HepG2 (cell line): ENCODE measurements at regions not wholly inside any gene's neighbourhood (a gene's known extent, or its start where the extent isn't known, plus 50 kb on each side); places are given as distances from the start of the nearest gene placed in this dataset.

ENCODE experiments used
- ATAC-seq: fragments of 200-7000 bp; cut with Tn5 transposase; 3 replicates; pipeline ENCODE4 v1.9.1; 2020; ENCODE audit warnings: mild to moderate bottlenecking, moderate library complexity
- BruUV-seq: library from RNA; stranded (reverse); fragments of 400-500 nt; replicated peaks from 2 replicates; lab custom pipeline; 2021; lab: Mats Ljungman, UMichigan
- CTCF ChIA-PET: fragments of 300-600 bp; formaldehyde crosslinking; extraction: SDS; loops from one replicate; lab custom pipeline; 2021; ENCODE audit warnings: low total read pairs, inconsistent platforms, low intra/inter-chr PET ratio; lab: Yijun Ruan, JAX
- POLR2A ChIA-PET: fragments of 350-600 bp; sonication (Branson Sonifier 250); formaldehyde crosslinking; loops from one replicate; lab custom pipeline; 2020; ENCODE audit warnings: antibody characterized with exemption, inconsistent platforms; lab: Yijun Ruan, JAX
- DNase-seq: peaks from one replicate; pipeline ENCODE4 v3.0.0-alpha.2; 2015; ENCODE audit warnings: low spot score
- FAIRE-seq: peaks from 3 replicates; lab custom pipeline; 2011; peaks lifted over from hg19 to GRCh38; lab: Jason Lieb, UNC
- H2AFZ ChIP-seq: one replicate; pipeline ENCODE4 v1.6.1; 2011; ENCODE audit warnings: low read length, inconsistent platforms
- H3K27ac ChIP-seq: fragments of 300-600 bp; 3 replicates; pipeline ENCODE4 v1.8.0; 2011; ENCODE audit warnings: mixed run types, mild to moderate bottlenecking, mixed read lengths, low read length, inconsistent platforms; ENCODE audit not compliant: insufficient read depth; ENCODE audit errors: extremely low read length
- H3K27me3 ChIP-seq, 2 experiments: fragments of 200-600 bp in 1 of 2; 2 replicates in 1 of 2; 3 replicates in 1 of 2; pipeline versions ENCODE4 v1.6.0 to v1.8.0; 2011; ENCODE audit warnings: low read length in 2 of 2, mild to moderate bottlenecking in 2 of 2, moderate library complexity in 2 of 2, inconsistent platforms in 1 of 2; ENCODE audit not compliant: insufficient read depth in 2 of 2, control insufficient read depth in 1 of 2
- H3K36me3 ChIP-seq, 2 experiments: fragments of 200-600 bp in 1 of 2; replicated peaks in 1 of 2; 2 replicates in 1 of 2; 3 replicates in 1 of 2; pipeline versions ENCODE4 v1.5.1 to v1.8.0; 2011; ENCODE audit warnings: low read length in 2 of 2, inconsistent platforms in 1 of 2; ENCODE audit not compliant: insufficient read depth in 2 of 2, control insufficient read depth in 1 of 2
- H3K4me1 ChIP-seq: 2 replicates; pipeline ENCODE4 v1.5.1; 2012; ENCODE audit warnings: low read length, inconsistent platforms; ENCODE audit not compliant: insufficient read depth
- H3K4me2 ChIP-seq: 2 replicates; pipeline ENCODE4 v1.6.0; 2011; ENCODE audit warnings: low read depth, low read length, inconsistent platforms
- H3K4me3 ChIP-seq, 3 experiments: fragments of 200-600 bp in 1 of 3; sonication (generic), shearing (Covaris generic) in 1 of 3; replicated peaks in 1 of 3; 2 replicates each; pipeline ENCODE4 v1.5.1; 2011 to 2016; ENCODE audit warnings: low read length in 3 of 3, inconsistent platforms in 2 of 3, low read depth in 2 of 3, mild to moderate bottlenecking in 2 of 3, control low read depth in 1 of 3, mixed read lengths in 1 of 3; ENCODE audit not compliant: insufficient read depth in 1 of 3
- H3K79me2 ChIP-seq: one replicate; pipeline ENCODE4 v1.6.1; 2011; ENCODE audit warnings: low read length, inconsistent platforms; ENCODE audit not compliant: insufficient read depth
- H3K9ac ChIP-seq: 2 replicates; pipeline ENCODE4 v1.6.0; 2011; ENCODE audit warnings: mild to moderate bottlenecking, low read depth, low read length, inconsistent platforms; ENCODE audit not compliant: insufficient read depth
- H3K9me3 ChIP-seq: 2 replicates; pipeline ENCODE4 v1.5.1; 2012; ENCODE audit warnings: mild to moderate bottlenecking, low read length
- H4K20me1 ChIP-seq: 2 replicates; pipeline ENCODE4 v1.6.0; 2011; ENCODE audit warnings: inconsistent platforms, mild to moderate bottlenecking, low read length, moderate library complexity; ENCODE audit not compliant: insufficient read depth
- ATAD3A ChIP-seq: sonication (generic); formaldehyde crosslinking; IDR thresholded peaks from 2 replicates; pipeline ENCODE4 v1.4.0; 2020; ENCODE audit warnings: missing genetic modification reagents
- ATM ChIP-seq: fragments of 450-650 bp; IDR thresholded peaks from 2 replicates; pipeline ENCODE4 v1.7.1; 2017; ENCODE audit warnings: mild to moderate bottlenecking, borderline replicate concordance
- CEBPB ChIP-seq: IDR thresholded peaks from 2 replicates; pipeline ENCODE4 v1.6.1; 2011; ENCODE audit warnings: low read depth, low read length, improper control_type of control experiment, borderline replicate concordance
- GATAD2A ChIP-seq: IDR thresholded peaks from 2 replicates; pipeline ENCODE4 v1.6.1; 2016
- GTF3A ChIP-seq: sonication (generic); formaldehyde crosslinking; conservative IDR thresholded peaks from 2 replicates; pipeline ENCODE4 v1.4.0; 2020; ENCODE audit warnings: mild to moderate bottlenecking, missing genetic modification reagents
- IKZF4 ChIP-seq: sonication (generic); formaldehyde crosslinking; IDR thresholded peaks from 2 replicates; pipeline ENCODE4 v1.5.1; 2020; ENCODE audit warnings: borderline replicate concordance, mild to moderate bottlenecking, low read depth, missing genetic modification reagents; ENCODE audit errors: not compliant biosample characterization
- MAF1 ChIP-seq: sonication (generic); formaldehyde crosslinking; IDR thresholded peaks from 2 replicates; pipeline ENCODE4 v1.5.0; 2020; ENCODE audit warnings: missing genetic modification reagents, borderline replicate concordance
- MEIS1 ChIP-seq: sonication (generic); formaldehyde crosslinking; IDR thresholded peaks from 2 replicates; pipeline ENCODE4 v1.9.0; 2021; ENCODE audit warnings: mild to moderate bottlenecking, missing genetic modification reagents, moderate library complexity, borderline replicate concordance
- NFE2L2 ChIP-seq: fragments of 150-350 bp; IDR thresholded peaks from 2 replicates; pipeline ENCODE4 v1.6.1; 2014; ENCODE audit warnings: low read length
- NFRKB ChIP-seq: fragments of 450-650 bp; IDR thresholded peaks from 2 replicates; pipeline ENCODE4 v1.6.1; 2017
- POGK ChIP-seq: sonication (generic); formaldehyde crosslinking; conservative IDR thresholded peaks from 2 replicates; pipeline ENCODE4 v1.8.0; 2022; ENCODE audit warnings: mild to moderate bottlenecking, moderate library complexity, missing genetic modification reagents
- RERE ChIP-seq: IDR thresholded peaks from 2 replicates; pipeline ENCODE4 v1.6.1; 2016; ENCODE audit warnings: low read depth, missing genetic modification reagents, missing compliant biosample characterization
- SNAPC2 ChIP-seq: sonication (generic); formaldehyde crosslinking; IDR thresholded peaks from 2 replicates; pipeline ENCODE4 v1.8.1; 2022; ENCODE audit warnings: mild to moderate bottlenecking, missing genetic modification reagents
- SP5 ChIP-seq: IDR thresholded peaks from 2 replicates; pipeline ENCODE4 v1.6.1; 2016; ENCODE audit warnings: low read depth, borderline replicate concordance
- ZBTB21 ChIP-seq: sonication (generic); formaldehyde crosslinking; IDR thresholded peaks from 2 replicates; pipeline ENCODE4 v1.4.0; 2020; ENCODE audit warnings: missing genetic modification reagents
- ZNF503 ChIP-seq: sonication (generic); formaldehyde crosslinking; IDR thresholded peaks from 2 replicates; pipeline ENCODE4 v1.4.0; 2020; ENCODE audit warnings: missing genetic modification reagents
- ZNF775 ChIP-seq: sonication (generic); formaldehyde crosslinking; IDR thresholded peaks from 2 replicates; pipeline ENCODE4 v1.4.0; 2020; ENCODE audit warnings: missing genetic modification reagents, mild to moderate bottlenecking, moderate library complexity, borderline replicate concordance
- WGBS: methylation state at CpG from one replicate; pipeline ENCODE4 v1.1.6; 2017; ENCODE audit warnings: low lambda C conversion rate; 5-methylcytosine and 5-hydroxymethylcytosine counted together
- in situ Hi-C: cut with HindIII; loops from 2 replicates; pipeline ENCODE4 v1.10.0; 2017; ENCODE audit warnings: low pct_unique_long_range_greater_than_20kb; ENCODE audit not compliant: extremely low pct_ligation_motif_present
- intact Hi-C: fragments of 100-400 bp; cut with micrococcal nuclease; formaldehyde crosslinking; loops from one replicate; pipeline ENCODE4 v1.10.0; 2022; ENCODE audit not compliant: unreplicated experiment

- TF ChIP-seq SP5 (CRISPR knock-in tag) (no peak), NFRKB (no peak)
These were observed 451.7 kb downstream of the AGTPBP1 start (continued) for GRCh38 chr9:85290019-85290418.

- in situ Hi-C loops: no loop called here
These were observed 452.6 kb downstream of the AGTPBP1 start for GRCh38 chr9:85289142-85289541.

More at GRCh38 chr9:85289142-85289541, 452.6 kb downstream of the AGTPBP1 start:
- Histone ChIP-seq H3K27ac (no peak overlapping the region), H3K4me1 (no peaks in the 10 kb centered on the region), H4K20me1 (no peaks in the 10 kb centered on the region), H3K36me3 (no peaks in the 10 kb centered on the region), H3K4me3 (no peak overlapping the region), H2AFZ (no peak overlapping the region), H3K79me2 (no peaks in the 10 kb centered on the region), H3K27me3 (no peaks in the 10 kb centered on the region), H3K4me2 (no peak overlapping the region), H3K9me3 (no peaks in the 10 kb centered on the region), H3K9ac (no peak overlapping the region)
- intact Hi-C loops: no loop called here
- ATAC-seq: no peak
- ChIA-PET CTCF (no interaction called here), POLR2A (no interaction called here)
- FAIRE-seq: no peak
- 98% methylated on average over 5 of the region's 18 CpGs for WGBS
- DNase-seq: no peak
- no TSS peak for BruUV-seq
- TF ChIP-seq IKZF4 (CRISPR knock-in tag) (no peak), SNAPC2 (CRISPR knock-in tag) (no peak), ZBTB21 (no peak), ZNF503 (CRISPR knock-in tag) (no peak), ATAD3A (CRISPR knock-in tag) (no peak), GTF3A (CRISPR knock-in tag) (no peak), CEBPB (no peak), GATAD2A (CRISPR knock-in tag) (no peak), MAF1 (CRISPR knock-in tag) (no peak), POGK (no peak), MEIS1 (no peak), ZNF775 (CRISPR knock-in tag) (no peak), NFE2L2 (no peak), ATM (no peak), RERE (CRISPR knock-in tag) (no peak)
